GM21825 (cell line): ENCODE measurements at regions not wholly inside any gene's neighbourhood (a gene's known extent, or its start where the extent isn't known, plus 50 kb on each side); places are given as distances from the start of the nearest gene placed in this dataset.
A peak's percentile ranks its signal among the peaks of the same experiment; 100 is the strongest.

ENCODE experiments used
- ATAC-seq: cut with Tn5 transposase; IDR thresholded peaks from one replicate; pipeline ENCODE4 v1.9.1; 2021; ENCODE audit warnings: mild to moderate bottlenecking, moderate library complexity; ENCODE audit not compliant: unreplicated experiment

DNA sequence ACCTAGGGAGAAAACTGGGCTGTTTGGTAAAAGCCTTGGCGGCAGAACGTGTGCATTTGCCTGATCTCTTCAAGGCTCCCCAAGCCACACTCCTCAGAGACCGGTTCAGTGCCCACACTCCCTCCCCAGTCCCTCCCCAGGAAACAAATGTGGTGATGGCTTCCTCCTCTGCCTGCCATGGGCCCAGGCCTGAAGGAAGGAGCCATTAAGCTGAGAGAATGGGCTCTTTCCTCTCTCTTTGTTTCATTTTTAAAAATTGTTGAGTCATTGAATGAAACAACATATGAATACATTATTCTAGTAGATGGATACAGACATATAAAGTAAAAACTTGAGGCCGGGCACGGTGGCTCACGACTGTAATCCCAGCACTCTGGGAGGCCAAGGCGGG, 50.6 kb upstream of the YWHAQ start:
- ATAC-seq, result no peak

DNA sequence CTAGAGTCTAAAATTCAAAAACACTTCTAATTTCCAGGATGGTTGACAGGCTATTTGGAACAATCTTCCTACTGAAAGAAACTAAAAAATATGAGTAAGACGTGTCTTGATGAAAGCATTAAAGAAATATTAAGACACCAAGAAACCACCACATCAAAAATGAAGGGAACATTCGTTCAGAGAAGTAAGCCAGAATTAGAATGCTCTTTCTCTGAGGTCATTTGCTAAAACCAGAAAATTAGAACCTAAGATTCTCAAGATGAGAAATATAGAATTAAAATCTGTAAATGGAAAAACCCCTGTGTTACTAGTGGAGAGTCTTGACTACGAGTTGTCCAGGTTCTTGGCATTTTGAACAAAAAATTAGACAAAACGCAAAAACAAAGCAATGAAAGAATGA, 54.8 kb upstream of the YWHAQ start:
- no peak for ATAC-seq

DNA sequence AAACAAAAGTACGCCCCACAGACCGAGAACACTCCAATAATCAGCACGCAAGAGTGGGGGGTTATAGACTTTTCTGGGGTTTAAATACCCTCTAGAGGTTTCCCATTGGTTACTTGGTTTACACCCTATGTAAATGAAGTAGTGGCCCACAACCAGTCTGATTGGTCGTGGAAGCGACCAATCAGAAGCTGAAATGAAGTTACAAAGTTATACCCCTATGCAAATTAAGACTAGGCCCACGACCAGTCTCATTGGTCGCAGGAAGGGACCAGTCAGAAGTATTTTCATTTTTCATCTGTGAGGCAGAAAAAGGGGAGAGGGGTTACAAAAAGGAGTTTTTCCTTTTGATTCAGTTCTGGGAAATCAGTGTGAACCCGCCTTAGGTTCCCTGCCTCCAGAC, 55.3 kb upstream of the YWHAQ start:
- ATAC-seq, result no peak

DNA sequence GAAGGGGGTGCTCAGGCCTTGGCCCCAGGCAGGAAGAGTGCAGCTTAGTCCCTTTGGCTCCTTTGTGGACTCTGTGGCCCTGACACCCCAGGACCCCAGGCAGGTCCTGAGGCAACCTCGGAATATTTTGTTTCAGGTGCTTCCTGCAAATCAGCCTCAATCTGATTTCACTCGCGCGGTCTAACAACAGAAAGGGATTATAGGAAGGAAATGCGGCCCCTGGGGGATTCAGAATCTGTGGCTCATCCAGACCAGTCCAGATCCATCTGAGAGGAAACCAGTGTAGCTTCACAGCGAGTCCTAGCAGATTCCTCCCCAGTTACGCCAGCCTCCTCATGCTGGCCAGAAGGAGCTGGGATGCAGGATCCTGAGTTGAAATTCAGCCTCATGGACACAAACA, 59.5 kb upstream of the YWHAQ start:
- no peak for ATAC-seq

DNA sequence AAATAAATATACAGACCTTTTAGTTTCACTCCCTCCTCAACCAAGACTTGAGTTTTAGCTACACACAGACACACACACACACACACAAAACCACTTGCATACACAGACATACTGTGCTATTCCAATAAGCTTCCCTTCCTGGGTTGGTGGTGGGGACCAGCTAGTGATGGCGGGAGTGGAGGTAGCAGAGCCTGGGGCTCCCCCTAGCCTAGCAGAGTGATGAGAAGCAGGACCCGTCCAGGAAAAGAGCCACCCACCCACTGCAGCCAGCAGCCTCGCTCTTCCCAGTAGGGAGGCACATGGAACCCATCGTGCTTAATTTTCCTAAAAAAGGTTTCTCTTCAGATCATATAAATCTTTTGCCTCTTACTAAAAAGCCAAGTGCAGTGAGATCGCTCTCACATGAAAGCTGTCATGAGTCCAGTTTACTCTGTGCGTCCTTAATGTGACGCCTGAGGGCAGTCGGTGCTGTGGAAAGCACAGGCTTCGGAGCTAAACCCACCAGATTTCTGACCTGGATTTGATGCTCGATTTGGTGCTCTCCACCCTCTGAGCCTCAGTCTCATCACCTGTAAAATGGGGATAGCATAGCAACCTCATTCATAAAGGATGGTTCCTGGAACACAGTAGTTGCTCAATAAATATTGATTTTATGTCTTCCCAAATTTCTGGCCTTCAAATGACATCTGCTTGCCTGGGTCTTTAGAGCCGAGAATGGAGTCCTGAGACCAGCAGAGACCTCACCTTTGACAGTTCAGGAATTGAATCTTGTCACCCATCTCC, 60.1 kb upstream of the YWHAQ start:
- ATAC-seq, result no peak

DNA sequence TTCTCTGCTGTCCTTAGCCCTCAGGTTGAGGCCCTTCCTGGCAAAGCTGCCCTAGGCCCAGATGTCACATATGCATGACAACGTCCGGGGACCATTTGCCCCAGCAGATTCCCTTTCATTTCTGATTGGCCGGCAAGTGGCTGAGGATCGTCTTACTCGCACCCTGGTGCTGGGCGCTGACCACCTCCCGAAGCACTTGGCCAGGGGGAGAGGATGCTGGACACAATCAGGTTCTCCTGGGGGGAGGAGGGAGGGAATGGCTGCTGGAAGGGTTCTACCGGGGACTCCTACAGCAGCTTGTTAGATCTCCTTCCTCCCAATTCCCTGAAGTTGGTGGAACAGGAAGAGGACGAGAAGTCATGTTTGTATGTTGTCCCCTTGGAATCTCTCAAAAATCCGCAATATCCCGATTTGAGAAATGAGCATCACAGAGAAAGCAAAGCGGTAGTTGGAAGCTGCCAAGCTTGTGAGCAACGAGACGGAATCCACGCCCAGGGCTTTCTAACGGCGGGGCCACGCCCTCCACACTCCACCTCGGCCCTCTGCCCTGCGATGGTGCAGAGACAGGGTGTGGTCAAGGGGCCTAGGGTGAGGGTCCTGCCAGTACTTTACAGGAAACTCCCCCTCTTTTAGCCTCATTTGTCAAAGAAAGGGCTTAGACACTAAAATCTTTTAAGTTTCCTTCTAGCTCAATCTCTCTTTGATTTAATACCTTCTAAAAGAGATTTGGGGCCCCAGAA, 61.8 kb upstream of the YWHAQ start:
- peak; percentile 14 for ATAC-seq

DNA sequence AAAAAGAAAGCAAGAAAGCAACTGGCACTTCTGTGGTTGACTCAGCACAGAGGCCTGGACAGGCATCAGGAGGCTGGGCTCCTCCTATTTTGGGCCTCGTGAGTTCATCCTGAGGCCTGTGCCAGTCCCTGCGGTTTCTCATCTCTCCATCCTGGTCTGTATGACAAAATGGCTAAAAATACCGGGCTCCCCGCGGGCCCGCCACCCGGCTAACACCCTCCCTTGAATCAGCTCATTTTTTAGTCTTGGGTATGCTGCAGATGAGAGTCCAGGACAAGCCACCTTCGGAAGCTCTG, 62.3 kb upstream of the YWHAQ start:
- peak; percentile 51 for ATAC-seq

DNA sequence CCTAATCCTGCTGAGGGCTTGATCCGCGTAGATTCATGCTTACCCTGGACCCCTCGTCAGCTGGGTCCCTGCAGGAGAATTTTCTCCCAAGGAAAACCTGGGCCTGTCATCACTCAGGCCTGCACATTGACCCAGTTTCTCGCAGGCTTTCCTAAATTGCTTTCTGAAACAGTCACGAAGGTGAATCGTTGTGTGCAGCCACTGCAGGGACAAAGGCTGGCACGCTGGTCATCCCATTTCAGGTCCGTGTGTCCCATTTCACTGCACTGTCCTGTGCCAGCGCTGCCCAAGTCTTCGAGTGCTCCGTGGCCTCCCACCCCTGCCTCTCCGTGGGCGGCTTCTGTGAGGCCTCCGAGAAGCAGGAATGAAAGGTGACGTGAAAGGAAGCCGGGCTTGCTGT, 62.8 kb upstream of the YWHAQ start:
- no peak for ATAC-seq

DNA sequence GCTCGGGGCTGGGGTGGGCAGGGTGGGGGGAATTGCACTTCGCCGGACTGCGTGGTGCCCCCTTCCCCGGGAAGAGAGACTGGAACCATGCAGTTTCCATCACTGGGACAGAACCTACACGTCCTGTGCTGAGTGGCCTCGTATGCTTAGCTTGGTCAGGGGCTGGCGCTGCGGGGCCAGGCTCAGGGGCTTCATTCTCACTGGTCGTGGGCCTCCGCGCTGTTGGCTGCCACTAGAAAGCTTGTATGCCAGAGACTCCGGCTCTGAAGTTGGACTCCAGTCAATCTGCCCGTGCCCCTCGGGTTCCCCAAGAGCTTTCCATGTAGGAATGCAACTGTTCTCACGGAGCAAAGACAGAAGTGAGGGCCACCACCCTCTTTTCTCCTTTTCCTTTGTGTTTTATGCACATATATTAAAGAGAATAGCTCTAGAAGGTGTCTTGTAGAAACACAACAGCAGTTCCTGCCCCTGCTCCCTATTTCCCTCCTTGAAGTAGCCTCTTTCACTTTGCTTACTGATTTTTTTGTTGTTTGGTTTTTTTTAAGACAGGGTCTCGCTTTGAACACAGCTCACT, 64.0 kb upstream of the YWHAQ start:
- ATAC-seq, result no peak

DNA sequence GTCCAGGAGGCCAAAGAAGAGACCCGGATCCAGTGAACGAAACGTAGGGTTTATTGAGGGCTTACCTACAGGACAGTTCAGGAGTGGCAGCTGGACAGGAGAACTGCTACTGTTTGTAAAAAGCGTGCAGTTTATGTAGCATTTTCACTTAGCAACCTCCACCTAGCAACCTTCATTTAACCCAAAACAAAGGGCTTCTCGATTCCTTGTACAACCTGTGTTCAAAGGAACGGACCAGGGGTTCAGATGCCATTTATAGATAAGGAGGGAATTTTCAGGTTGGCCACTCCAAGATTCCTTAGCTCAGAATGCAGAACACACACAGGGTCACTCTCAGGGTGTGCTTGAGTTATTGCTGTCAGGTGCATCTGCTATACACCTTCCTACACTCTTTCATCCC, 65.1 kb upstream of the YWHAQ start:
- no peak for ATAC-seq

DNA sequence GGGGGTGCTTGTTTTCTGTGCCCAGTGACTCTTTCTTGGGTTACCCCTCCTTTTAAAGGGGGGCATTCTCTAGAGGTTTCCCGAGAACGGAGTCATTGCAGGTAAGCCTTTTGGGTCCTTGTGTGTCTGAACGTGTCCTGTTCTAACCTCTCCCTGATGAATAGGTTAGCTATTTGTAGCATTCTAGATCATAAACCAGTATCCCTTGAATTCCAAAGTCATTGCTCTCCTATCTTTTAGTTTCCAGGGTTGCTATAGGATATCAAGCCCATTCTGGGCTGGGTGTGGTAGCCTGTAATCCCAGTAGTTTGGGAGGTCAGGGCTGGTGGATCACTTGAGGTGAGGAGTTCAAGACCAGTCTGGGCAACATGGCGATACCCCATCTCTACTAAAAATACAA, 65.9 kb upstream of the YWHAQ start:
- no peak for ATAC-seq

DNA sequence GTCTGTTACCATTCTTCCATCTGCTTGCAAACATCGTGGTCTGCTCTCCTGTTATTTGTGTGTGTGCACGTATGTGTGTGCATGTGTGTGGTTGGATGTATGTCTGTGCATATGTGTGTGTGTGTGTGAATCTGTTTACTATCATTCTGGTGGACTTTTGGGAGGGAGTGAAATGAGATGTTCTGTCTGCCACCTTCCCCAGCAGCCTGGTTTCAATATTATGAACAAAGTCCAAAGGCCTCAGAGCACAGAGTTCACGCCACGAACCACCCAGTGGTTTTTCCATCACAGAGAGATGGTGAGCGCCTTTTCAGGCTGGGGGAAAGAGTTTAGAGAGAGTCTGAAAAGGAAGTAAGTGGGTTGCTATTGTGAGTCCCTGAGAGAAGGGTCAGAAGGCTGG, 67.1 kb upstream of the YWHAQ start:
- no peak for ATAC-seq

DNA sequence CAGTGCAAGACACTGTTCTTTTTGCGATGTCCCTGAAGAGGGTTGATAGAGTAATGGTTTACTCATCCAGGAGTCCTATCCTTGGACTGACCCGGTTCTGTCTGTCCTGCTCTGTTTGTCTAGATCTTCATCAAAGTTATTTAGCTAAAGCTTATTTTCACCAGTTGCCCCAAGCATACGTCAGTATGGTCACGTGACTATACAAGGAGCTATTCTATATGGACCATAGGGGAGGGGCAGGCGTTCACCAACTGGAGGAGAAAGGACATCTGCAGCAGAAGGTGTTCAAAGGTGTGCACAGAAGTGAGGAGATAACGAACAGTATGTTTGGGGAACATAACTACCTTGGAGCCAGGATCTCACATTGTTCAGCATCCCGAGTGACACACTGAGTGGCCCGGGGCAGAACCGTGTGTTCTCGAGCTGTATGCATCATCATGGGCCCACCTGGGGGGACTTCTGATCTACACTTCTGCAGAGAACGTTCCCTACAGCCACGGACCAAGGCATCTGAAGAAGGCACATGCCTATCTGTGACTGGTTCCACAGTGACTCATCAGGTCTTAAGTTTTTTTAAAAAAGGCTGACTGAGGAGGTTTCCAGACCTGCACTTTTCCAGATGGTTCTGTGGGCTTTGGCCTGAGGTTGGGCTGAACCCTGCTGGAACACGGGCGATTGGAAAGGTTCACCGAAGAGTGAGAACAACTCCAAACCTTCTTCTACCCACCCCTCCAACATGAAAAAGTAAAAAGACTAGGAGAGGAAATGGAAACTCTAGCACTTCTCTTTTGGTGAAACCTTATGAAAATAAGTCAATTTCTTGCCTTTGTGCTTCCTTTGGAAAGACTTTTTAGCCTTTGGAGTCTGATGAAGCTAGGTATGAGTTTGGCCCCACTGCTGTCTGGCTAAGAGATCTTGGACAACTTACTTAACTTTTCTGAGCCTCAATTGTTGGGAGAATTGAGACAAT, 68.6 kb upstream of the YWHAQ start:
- no peak for ATAC-seq

DNA sequence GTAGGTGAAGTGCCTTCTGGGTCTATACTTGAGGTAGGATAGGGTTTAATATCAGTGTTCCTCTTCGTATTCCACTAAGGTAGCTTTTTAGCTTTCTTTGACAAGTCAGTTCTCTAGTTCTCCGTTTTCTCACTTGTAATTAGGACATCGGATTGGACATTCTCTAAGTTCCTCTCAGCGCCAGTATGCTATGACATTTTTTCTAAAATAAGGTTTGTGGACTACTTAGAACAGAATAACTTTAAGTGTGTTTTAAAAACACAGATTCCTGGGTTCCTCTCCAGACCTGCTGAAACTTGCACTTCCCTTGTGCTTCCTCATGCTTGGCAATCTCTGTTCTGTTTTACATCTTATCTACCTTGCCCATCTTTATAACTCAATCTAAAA, 69.3 kb upstream of the YWHAQ start:
- no peak for ATAC-seq

DNA sequence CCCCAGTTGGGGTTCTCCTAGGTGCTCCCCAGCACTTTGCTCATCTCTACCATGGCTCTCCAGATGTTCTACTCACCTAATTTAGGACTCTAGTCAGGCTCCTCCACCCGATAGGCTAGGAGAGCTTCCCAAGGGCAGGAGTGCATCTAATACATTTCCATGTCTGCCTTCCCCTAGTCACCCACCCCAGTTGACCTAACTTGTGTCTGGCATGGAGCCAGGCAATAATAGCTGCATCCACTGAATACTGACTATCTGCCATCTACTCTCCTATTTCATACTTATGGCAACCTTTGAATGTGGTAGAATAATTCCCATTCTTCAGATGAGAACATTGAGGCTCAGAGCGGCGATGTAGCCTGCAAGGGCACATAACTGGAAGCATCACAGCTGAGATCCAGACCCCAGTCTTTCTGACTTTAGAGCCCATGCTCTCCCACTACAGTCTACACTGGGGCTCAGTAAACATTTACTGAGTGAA, 71.8 kb upstream of the YWHAQ start:
- no peak for ATAC-seq

DNA sequence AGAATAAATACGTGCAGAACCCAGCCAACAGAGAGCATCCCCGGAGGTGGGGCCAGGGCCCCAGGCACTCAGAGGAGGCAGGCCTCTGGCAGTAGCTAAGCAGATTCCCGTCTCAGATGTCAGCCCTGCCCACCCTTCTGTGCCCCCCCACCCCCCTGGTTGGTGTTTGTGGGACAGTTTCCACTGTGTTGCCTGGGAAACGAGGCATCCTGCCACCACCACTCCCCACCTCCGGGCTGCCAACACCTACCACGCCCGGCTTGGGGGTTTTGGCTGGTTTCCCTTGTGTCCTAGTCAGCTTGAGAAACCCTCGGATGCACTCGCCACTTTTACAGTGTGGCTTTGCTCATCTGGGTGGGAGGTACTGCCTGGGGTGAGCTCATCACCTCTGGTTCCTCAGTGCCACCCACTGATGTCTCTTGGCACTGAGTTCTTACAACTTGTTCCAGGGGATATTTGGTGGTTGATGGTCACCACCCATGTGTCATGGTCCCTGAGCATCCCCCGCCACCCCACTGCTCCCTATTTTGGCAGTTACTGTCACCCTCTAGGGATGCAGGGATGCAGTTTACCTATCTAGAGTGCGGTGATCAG, 72.4 kb upstream of the YWHAQ start:
- no peak for ATAC-seq

DNA sequence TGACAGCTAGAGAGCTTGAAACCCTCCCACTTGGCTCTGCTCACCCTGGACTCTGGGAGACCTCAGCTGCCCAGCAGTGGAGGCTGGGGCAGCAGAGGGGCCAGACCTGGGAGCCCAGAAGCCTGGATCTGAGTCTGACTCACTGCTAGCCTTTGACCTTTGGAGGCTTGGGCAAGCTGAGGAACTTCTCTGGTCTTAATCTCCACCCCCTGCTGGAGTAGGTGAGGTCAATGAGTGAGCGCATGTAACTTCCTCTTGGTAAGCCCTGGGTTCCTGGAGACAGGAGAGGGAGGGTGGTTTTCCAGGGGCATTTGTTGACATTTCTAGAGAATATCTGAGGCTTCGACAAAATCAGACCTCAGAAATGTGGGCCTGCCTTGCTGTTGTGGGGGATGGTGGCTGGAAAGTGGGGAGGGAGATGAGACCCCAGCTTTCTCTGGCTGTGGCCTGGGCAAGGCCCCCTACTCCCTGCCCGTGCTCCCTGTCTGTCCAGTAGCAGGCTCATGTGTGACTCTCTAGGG, 73.0 kb upstream of the YWHAQ start:
- ATAC-seq, result no peak

DNA sequence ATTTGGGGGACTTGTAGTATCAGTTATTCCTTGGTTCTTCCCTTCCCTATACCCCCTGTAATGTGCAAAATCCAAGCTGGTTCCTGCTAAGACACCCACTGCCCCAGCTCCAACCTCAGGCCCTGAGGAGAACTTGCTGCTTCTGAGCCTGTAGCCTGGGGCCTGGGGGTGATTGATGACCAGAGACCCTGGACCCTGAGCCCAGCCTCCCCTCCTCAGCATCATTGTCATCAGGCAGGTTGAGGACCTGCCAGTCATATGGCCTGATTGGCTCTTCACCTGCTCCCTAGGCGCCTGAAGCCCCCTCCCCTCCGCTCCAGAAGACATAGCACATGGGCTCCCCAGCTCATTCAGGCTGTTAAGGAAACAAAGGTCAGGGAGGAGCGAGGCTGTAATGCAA, 73.8 kb upstream of the YWHAQ start:
- no peak for ATAC-seq

DNA sequence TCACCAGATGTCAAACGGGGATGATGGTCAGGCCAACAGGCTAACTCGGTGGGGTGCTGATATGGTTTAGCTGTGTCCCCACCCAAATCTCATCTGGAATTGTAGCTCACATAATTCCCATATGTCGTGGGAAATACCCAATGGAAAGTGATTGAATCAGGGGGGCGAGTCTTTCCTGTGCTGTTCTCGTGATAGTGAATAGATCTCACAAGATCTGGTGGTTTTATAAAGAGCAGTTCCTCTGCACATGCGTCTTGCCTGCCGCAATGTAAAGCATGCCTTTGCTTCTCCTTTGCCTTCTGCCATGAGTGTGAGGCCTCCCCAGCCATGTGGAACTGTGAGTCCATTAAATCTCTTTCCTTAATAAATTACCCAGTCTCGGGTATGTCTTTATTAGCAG, 74.4 kb upstream of the YWHAQ start:
- ATAC-seq, result no peak

DNA sequence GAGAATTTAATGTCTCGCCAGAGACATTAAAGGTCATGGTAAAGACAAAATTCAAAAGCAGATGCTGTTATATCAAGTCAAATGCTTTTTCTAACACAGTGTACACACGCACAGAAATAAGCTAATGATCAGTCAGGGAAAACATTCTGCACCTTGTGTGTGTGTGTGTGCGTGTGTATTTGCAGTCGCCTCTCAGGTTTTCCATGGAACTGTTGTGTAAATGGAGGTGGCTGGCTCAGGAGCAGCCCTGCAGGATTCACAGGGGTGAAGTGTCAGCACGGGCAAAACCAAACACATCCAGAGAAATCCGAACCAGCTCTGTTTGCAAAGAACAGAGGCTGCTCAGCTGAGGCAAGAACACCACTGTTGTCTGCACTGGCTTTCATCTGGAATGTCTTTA, 76.2 kb upstream of the YWHAQ start:
- no peak for ATAC-seq
